ENCODE measurements at regions not wholly inside any gene's neighbourhood (a gene's known extent, or its start where the extent isn't known, plus 50 kb on each side); places are given as distances from the start of the nearest gene placed in this dataset.

DNA sequence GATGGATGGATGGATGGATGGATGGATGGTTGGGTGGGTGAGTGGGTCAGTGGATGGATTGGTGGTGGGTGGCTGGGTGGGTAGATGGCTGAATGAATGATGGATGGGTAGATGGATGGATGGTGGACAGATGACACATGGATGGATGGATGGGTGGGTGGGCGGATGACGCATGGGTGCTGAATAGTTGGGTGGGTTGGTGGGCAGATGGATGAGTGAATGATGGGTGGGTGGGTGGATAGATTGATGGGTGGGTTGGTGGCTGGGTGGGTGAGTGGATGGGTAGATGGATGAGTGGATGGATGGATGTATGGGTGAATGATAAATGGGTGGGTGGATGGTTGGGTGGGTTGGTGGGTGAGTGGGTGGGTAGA, 69.9 kb upstream of the NKX1-1 start:
- TF ChIP-seq, protein P1, sequence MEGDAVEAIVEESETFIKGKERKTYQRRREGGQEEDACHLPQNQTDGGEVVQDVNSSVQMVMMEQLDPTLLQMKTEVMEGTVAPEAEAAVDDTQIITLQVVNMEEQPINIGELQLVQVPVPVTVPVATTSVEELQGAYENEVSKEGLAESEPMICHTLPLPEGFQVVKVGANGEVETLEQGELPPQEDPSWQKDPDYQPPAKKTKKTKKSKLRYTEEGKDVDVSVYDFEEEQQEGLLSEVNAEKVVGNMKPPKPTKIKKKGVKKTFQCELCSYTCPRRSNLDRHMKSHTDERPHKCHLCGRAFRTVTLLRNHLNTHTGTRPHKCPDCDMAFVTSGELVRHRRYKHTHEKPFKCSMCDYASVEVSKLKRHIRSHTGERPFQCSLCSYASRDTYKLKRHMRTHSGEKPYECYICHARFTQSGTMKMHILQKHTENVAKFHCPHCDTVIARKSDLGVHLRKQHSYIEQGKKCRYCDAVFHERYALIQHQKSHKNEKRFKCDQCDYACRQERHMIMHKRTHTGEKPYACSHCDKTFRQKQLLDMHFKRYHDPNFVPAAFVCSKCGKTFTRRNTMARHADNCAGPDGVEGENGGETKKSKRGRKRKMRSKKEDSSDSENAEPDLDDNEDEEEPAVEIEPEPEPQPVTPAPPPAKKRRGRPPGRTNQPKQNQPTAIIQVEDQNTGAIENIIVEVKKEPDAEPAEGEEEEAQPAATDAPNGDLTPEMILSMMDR (IDR thresholded peaks at IDR 0.05) = no peak
- TF ChIP-seq POLR2A (IDR thresholded peaks at IDR 0.05) = no peak

Measured in right lobe of liver (tissue), 4 donors.